Mesenchymal stem cell (in vitro differentiated cells and primary cell): ENCODE measurements at regions not wholly inside any gene's neighbourhood (a gene's known extent, or its start where the extent isn't known, plus 50 kb on each side); places are given as distances from the start of the nearest gene placed in this dataset.

ENCODE experiments used
- DNase-seq: peaks from one replicate; pipeline ENCODE4 v3.0.0-alpha.2; 2013
- H2AFZ ChIP-seq: one replicate; pipeline ENCODE4 v1.6.1; 2013; ENCODE audit warnings: low read depth, mild to moderate bottlenecking, control low read depth, inconsistent platforms, low read length, moderate library complexity
- H2AK5ac ChIP-seq: 2 replicates; pipeline ENCODE4 v1.6.1; 2013; ENCODE audit warnings: low read length, moderate library complexity, mild to moderate bottlenecking, inconsistent platforms; ENCODE audit not compliant: severe bottlenecking
- H2BK120ac ChIP-seq: one replicate; pipeline ENCODE4 v1.6.1; 2013; ENCODE audit warnings: low read depth, mild to moderate bottlenecking, inconsistent platforms, low read length, moderate library complexity
- H2BK12ac ChIP-seq, 2 experiments: one replicate each; pipeline ENCODE4 v1.6.1; 2013; ENCODE audit warnings: inconsistent platforms in 2 of 2, low read length in 2 of 2, mild to moderate bottlenecking in 2 of 2, moderate library complexity in 2 of 2, control low read depth in 1 of 2
- H2BK15ac ChIP-seq: one replicate; pipeline ENCODE4 v1.6.1; 2013; ENCODE audit warnings: mild to moderate bottlenecking, low read depth, inconsistent platforms; ENCODE audit not compliant: poor library complexity, severe bottlenecking
- H2BK5ac ChIP-seq: 2 replicates; pipeline ENCODE4 v1.6.1; 2013; ENCODE audit warnings: low read depth, mild to moderate bottlenecking, low read length, control low read depth, inconsistent platforms; ENCODE audit not compliant: poor library complexity, severe bottlenecking
- H3K14ac ChIP-seq, 2 experiments: one replicate each; pipeline ENCODE4 v1.6.1; 2013; ENCODE audit warnings: inconsistent platforms in 2 of 2, low read length in 2 of 2, control low read depth in 1 of 2, mild to moderate bottlenecking in 1 of 2, moderate library complexity in 1 of 2
- H3K18ac ChIP-seq, 2 experiments: one replicate each; pipeline ENCODE4 v1.6.1; 2013; ENCODE audit warnings: inconsistent platforms in 2 of 2, low read length in 2 of 2, control low read depth in 1 of 2, low read depth in 1 of 2, mild to moderate bottlenecking in 1 of 2
- H3K23ac ChIP-seq, 2 experiments: one replicate each; pipeline ENCODE4 v1.6.1; 2013; ENCODE audit warnings: inconsistent platforms in 2 of 2, low read length in 2 of 2, mild to moderate bottlenecking in 2 of 2, moderate library complexity in 2 of 2, control low read depth in 1 of 2
- H3K27ac ChIP-seq: 2 replicates; pipeline ENCODE4 v1.5.1; 2013; ENCODE audit warnings: mild to moderate bottlenecking, moderate library complexity, low read length, control low read depth, inconsistent platforms; ENCODE audit not compliant: poor library complexity, severe bottlenecking
- H3K27me3 ChIP-seq, 2 experiments: 2 replicates each; pipeline versions ENCODE4 v1.6.1 to v1.7.0; 2013; ENCODE audit warnings: low read length in 2 of 2, mild to moderate bottlenecking in 2 of 2, moderate library complexity in 2 of 2, control low read depth in 1 of 2, inconsistent platforms in 1 of 2; ENCODE audit not compliant: control insufficient read depth in 1 of 2, insufficient read depth in 1 of 2
- H3K36me3 ChIP-seq, 2 experiments: 2 replicates each; pipeline versions ENCODE4 v1.6.1 to v1.7.0; 2013; ENCODE audit warnings: low read length in 2 of 2, control low read depth in 1 of 2, inconsistent platforms in 1 of 2, low read depth in 1 of 2, mild to moderate bottlenecking in 1 of 2; ENCODE audit not compliant: insufficient read depth in 2 of 2, control insufficient read depth in 1 of 2
- H3K4ac ChIP-seq, 2 experiments: one replicate each; pipeline ENCODE4 v1.6.1; 2013; ENCODE audit warnings: inconsistent platforms in 2 of 2, low read length in 2 of 2, mild to moderate bottlenecking in 2 of 2, moderate library complexity in 2 of 2, control low read depth in 1 of 2, low read depth in 1 of 2
- H3K4me1 ChIP-seq: 2 replicates; pipeline ENCODE4 v1.6.1; 2013; ENCODE audit warnings: low read depth, low read length, control low read depth; ENCODE audit not compliant: control insufficient read depth, insufficient read depth
- H3K4me2 ChIP-seq: 2 replicates; pipeline ENCODE4 v1.6.1; 2013; ENCODE audit warnings: low read length, mild to moderate bottlenecking, inconsistent platforms; ENCODE audit not compliant: poor library complexity, severe bottlenecking
- H3K4me3 ChIP-seq, 2 experiments: 2 replicates each; pipeline versions ENCODE4 v1.5.1 to v1.7.0; 2013; ENCODE audit warnings: low read length in 2 of 2, mild to moderate bottlenecking in 2 of 2, control low read depth in 1 of 2, low read depth in 1 of 2; ENCODE audit not compliant: insufficient read depth in 1 of 2
- H3K79me1 ChIP-seq: replicated peaks from 2 replicates; pipeline ENCODE4 v1.6.1; 2013; ENCODE audit warnings: mild to moderate bottlenecking, control low read depth, low read length, inconsistent platforms; ENCODE audit not compliant: poor library complexity, severe bottlenecking
- H3K9ac ChIP-seq: 2 replicates; pipeline ENCODE4 v1.7.0; 2013; ENCODE audit warnings: mild to moderate bottlenecking, low read length, moderate library complexity
- H3K9me3 ChIP-seq: 2 replicates; pipeline ENCODE4 v1.7.0; 2013; ENCODE audit warnings: mild to moderate bottlenecking, low read length; ENCODE audit not compliant: control insufficient read depth
- H4K8ac ChIP-seq: one replicate; pipeline ENCODE4 v1.6.1; 2013; ENCODE audit warnings: inconsistent platforms, mild to moderate bottlenecking, low read length, moderate library complexity
- H4K91ac ChIP-seq: one replicate; pipeline ENCODE4 v1.6.1; 2013; ENCODE audit warnings: mild to moderate bottlenecking, low read length, inconsistent platforms
- WGBS: methylation state at CpG from one replicate; pipeline ENCODE4 v1.1.7; 2013; ENCODE audit warnings: mixed read lengths; 5-methylcytosine and 5-hydroxymethylcytosine counted together

- Histone ChIP-seq H2AK5ac (no peak overlapping the region), H3K9ac (peak overlapping the region; percentile 79), H3K4ac (no peak overlapping the region), H3K36me3 (no peaks in the 10 kb centered on the region), H3K27ac (no peak overlapping the region), H2BK120ac (no peak overlapping the region), H3K4me1 (no peaks in the 10 kb centered on the region), H3K4me3 (no peak overlapping the region), H2BK5ac (no peak overlapping the region), H2AFZ (no peak overlapping the region), H4K8ac (no peak overlapping the region), H3K18ac (no peak overlapping the region), H4K91ac (no peak overlapping the region), H3K23ac (no peak overlapping the region), H3K9me3 (no peaks in the 10 kb centered on the region), H2BK12ac (no peak overlapping the region), H3K79me1 (no peaks in the 10 kb centered on the region), H3K14ac (no peak overlapping the region), H2BK15ac (no peak overlapping the region), H3K4me2 (no peak overlapping the region), H3K27me3 (no peaks in the 10 kb centered on the region)
- WGBS, result 43% methylated on average over 2 of the region's 4 CpGs
- peak; percentile 79 for DNase-seq
These were observed 60.8 kb upstream of the ARHGEF26 start for GRCh38 chr3:154060238-154061000.

- H3K27ac ChIP-seq, result no peak overlapping the region
- no peak overlapping the region for H2BK15ac ChIP-seq
- H2AFZ ChIP-seq, result no peak overlapping the region
- H3K23ac ChIP-seq, result no peak overlapping the region
- no peaks in the 10 kb centered on the region for H3K27me3 ChIP-seq
- H2AK5ac ChIP-seq, result no peak overlapping the region
- no peak overlapping the region for H3K4me3 ChIP-seq
- H3K18ac ChIP-seq, result no peak overlapping the region
- no peak overlapping the region for H2BK5ac ChIP-seq
- H3K14ac ChIP-seq, result no peak overlapping the region
- H3K4me2 ChIP-seq, result no peak overlapping the region
- no peak overlapping the region for H2BK12ac ChIP-seq
- no peak overlapping the region for H2BK120ac ChIP-seq
- H3K4ac ChIP-seq, result no peak overlapping the region
- WGBS, result 83% methylated on average over 2 of the region's 3 CpGs
- no peaks in the 10 kb centered on the region for H3K79me1 ChIP-seq
- no peaks in the 10 kb centered on the region for H3K4me1 ChIP-seq
- peak overlapping the region; percentile 79 for H3K9ac ChIP-seq
- H3K9me3 ChIP-seq, result no peaks in the 10 kb centered on the region
- no peak overlapping the region for H4K91ac ChIP-seq
- H3K36me3 ChIP-seq, result no peaks in the 10 kb centered on the region
- H4K8ac ChIP-seq, result no peak overlapping the region
- DNase-seq, result no peak
These were observed 60.2 kb upstream of the ARHGEF26 start for GRCh38 chr3:154061001-154061370.

GRCh38 chr3:154062513-154062912 is 58.7 kb upstream of the ARHGEF26 start:
- Histone ChIP-seq H3K4me1 (no peaks in the 10 kb centered on the region), H3K9ac (no peak overlapping the region), H3K18ac (no peak overlapping the region), H2BK120ac (no peak overlapping the region), H3K23ac (no peak overlapping the region), H3K27ac (no peak overlapping the region), H2BK5ac (no peak overlapping the region), H2BK15ac (no peak overlapping the region), H3K36me3 (no peaks in the 10 kb centered on the region), H3K79me1 (no peaks in the 10 kb centered on the region), H4K8ac (no peak overlapping the region), H3K4me3 (no peak overlapping the region), H3K4ac (no peak overlapping the region), H2BK12ac (no peak overlapping the region), H3K14ac (peak overlapping the region in 1 of 2 experiments; percentile 36), H3K9me3 (no peaks in the 10 kb centered on the region), H2AFZ (no peak overlapping the region), H2AK5ac (no peak overlapping the region), H4K91ac (no peak overlapping the region), H3K27me3 (no peaks in the 10 kb centered on the region), H3K4me2 (no peak overlapping the region)
- no peak for DNase-seq
- 76% methylated on average over 7 of the region's 7 CpGs for WGBS

GRCh38 chr3:154071146-154071545 is 50.0 kb upstream of the ARHGEF26 start:
- no peak overlapping the region for H3K27ac ChIP-seq

More at GRCh38 chr3:154071146-154071545, 50.0 kb upstream of the ARHGEF26 start:
- no peak overlapping the region for H4K91ac ChIP-seq
- H3K9me3 ChIP-seq, result peaks cover 4% of the 10 kb centered on the region
- no peak overlapping the region for H3K14ac ChIP-seq
- H2AFZ ChIP-seq, result no peak overlapping the region
- no peak overlapping the region for H2AK5ac ChIP-seq
- WGBS, result 90% methylated on average over 2 of the region's 2 CpGs
- H3K79me1 ChIP-seq, result no peaks in the 10 kb centered on the region
- no peak overlapping the region for H2BK5ac ChIP-seq
- no peak overlapping the region for H3K9ac ChIP-seq
- H3K4me1 ChIP-seq, result no peaks in the 10 kb centered on the region
- H3K27me3 ChIP-seq, result no peaks in the 10 kb centered on the region
- H3K36me3 ChIP-seq, result no peaks in the 10 kb centered on the region
- no peak overlapping the region for H2BK15ac ChIP-seq
- no peak overlapping the region for H3K23ac ChIP-seq
- no peak overlapping the region for H3K18ac ChIP-seq
- DNase-seq, result no peak
- H4K8ac ChIP-seq, result no peak overlapping the region
- no peak overlapping the region for H2BK120ac ChIP-seq
- H2BK12ac ChIP-seq, result no peak overlapping the region
- no peak overlapping the region for H3K4me3 ChIP-seq
- no peak overlapping the region for H3K4ac ChIP-seq
- H3K4me2 ChIP-seq, result no peak overlapping the region
